ENCODE measurements at regions not wholly inside any gene's neighbourhood (a gene's known extent, or its start where the extent isn't known, plus 50 kb on each side); places are given as distances from the start of the nearest gene placed in this dataset.
A peak's percentile ranks its signal among the peaks of the same experiment; 100 is the strongest.

- TF ChIP-seq CTCF (IDR thresholded peaks at IDR 0.05; ENCODE audit: control insufficient read depth, insufficient read depth, low read depth, low read length, missing control alignments) = no peak
- DNase-seq (ENCODE audit: low read depth) = no peak
Measured at GRCh38 chr15:62933386-62933785, 109.2 kb upstream of the TPM1 start.

DNA sequence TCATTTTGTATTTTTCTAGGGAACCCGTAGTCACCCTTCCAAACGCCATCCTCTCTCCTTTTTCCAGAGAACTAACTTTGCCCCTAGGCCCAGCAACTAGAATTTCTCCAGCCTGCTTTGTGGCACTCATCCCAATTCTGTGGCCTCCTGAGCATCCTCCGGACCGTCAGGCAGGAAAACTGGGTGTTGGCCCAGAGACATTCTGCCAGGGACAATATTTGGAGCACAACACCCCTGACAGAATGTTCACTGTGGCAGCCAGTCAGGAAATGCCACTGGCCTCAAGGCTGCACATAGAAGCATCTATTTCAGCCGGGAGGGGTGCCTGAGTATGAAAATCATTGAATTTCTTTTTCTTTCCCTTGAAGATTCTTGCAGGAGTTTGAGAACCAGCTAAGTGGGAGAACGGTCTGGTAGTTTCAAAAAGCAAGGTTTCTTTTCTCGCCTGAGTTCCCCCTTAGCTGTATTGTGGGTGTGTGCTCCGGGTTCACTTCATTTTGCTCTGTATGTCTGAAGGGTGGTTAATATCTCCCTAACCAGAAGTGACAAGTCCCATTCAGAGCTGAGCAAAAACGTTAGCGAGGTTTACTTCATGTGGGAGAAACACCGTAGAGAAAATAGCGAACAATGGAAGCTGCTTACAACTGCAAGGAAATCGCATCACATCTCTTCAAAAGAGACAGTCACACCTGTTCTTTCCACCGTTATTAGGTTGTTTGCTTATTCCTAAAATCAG, 108.1 kb upstream of the TPM1 start:
- TF ChIP-seq CTCF (IDR thresholded peaks at IDR 0.05; ENCODE audit: control insufficient read depth, insufficient read depth, low read depth, low read length, missing control alignments) = no peak
- no peak for DNase-seq (ENCODE audit: low read depth)
- no peak overlapping the region for H3K4me3 ChIP-seq (ENCODE audit: control insufficient read depth, low read depth, low read length)

More at GRCh38 chr15:62933386-62933785, 109.2 kb upstream of the TPM1 start:
- H3K4me3 ChIP-seq (ENCODE audit: control insufficient read depth, low read depth, low read length) = no peak overlapping the region

DNA sequence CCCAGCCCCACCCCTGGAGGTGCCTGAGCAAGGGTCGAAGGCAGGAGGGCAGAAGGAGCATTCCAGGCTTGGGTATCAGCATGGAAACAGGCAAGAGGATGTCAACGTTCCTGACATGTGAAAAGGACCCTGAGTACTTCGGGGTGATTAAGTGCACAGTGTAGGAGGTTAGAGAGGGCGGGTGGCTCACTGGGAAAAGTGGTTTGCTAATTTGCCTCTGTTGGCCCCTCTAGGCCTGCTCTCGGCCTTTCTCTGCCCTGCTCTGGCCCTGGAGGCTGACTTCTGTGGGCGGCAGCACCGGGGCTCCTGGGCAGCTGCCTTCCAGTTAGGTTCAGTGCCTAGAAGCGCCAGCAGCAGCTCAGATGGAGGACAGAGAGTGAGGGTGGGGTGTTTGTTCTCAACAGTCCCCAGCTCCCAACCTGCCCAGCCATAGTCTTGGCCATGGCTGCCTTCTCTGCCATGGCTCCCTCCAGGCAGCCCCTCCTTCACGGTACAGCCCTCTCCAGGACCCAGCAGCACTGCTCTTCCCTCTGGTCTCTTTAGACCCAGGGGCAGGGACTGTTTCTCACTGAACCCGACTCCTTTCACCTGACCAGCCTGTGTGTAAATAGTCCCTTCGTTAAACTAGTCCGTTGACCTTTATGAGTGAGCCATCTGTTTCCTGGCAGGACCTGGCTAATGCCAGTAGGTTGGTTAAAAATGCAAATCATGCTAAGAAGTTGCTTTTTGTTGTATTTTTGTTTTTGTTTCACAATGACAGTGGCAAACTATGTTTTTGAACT, 107.1 kb upstream of the TPM1 start:
- H3K4me3 ChIP-seq (ENCODE audit: control insufficient read depth, low read depth, low read length) = no peak overlapping the region
- no peak for DNase-seq (ENCODE audit: low read depth)
- TF ChIP-seq CTCF (IDR thresholded peaks at IDR 0.05; ENCODE audit: control insufficient read depth, insufficient read depth, low read depth, low read length, missing control alignments) = no peak

DNA sequence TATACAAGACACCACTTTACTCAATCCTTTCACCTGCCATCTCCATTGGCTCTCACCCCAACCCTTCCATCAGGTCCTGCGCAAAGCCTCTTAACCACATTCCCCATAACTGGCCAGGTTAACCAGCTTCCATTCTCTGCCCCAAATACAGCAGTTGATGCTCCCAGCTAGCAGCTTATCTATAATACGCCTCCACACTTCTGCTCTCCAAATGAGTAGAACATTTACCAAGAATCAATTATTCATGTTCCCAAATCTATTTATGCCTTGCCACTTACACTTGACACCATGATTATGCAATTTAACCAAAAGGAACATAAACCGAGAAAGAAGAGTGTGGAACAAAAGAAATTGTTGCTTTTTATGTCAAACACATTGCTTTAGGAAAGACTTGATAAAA, 103.7 kb upstream of the TPM1 start:
- DNase-seq (ENCODE audit: low read depth) = no peak
- TF ChIP-seq CTCF (IDR thresholded peaks at IDR 0.05; ENCODE audit: control insufficient read depth, insufficient read depth, low read depth, low read length, missing control alignments) = no peak
- H3K4me3 ChIP-seq (ENCODE audit: control insufficient read depth, low read depth, low read length) = no peak overlapping the region

DNA sequence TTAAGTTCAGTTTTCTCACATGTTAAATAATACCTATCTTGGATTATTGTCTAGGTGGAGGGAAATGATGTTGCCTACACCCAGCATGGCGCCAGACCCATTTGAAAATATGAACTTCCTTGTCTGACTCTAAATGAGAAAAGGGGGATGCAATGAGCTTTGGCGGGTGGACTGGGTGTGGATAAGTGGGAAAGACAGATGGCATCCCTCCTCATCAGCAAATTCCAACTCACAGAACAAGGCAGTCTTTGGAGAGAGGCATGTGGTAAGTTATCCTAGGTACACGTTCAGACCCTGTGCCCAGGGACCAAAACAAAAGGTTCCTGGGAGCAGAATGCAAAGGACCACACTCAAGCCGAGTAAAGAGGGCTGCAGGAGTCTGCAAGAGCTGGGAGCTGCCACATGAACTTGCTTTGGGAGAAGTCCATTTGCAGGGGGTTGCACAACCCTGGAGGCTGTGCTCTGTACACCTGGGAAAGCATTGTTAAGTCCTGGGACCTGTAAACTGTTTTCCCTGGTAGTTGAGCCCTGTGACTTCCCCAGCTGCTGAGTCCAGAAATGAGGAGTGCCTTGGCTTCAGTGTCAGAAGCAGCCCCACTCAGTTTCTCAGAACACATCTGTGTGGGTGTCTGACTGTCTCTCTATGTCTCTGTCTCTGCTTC, 102.3 kb upstream of the TPM1 start:
- H3K4me3 ChIP-seq (ENCODE audit: control insufficient read depth, low read depth, low read length) = no peak overlapping the region
- no peak for TF ChIP-seq CTCF (IDR thresholded peaks at IDR 0.05; ENCODE audit: control insufficient read depth, insufficient read depth, low read depth, low read length, missing control alignments)

DNA sequence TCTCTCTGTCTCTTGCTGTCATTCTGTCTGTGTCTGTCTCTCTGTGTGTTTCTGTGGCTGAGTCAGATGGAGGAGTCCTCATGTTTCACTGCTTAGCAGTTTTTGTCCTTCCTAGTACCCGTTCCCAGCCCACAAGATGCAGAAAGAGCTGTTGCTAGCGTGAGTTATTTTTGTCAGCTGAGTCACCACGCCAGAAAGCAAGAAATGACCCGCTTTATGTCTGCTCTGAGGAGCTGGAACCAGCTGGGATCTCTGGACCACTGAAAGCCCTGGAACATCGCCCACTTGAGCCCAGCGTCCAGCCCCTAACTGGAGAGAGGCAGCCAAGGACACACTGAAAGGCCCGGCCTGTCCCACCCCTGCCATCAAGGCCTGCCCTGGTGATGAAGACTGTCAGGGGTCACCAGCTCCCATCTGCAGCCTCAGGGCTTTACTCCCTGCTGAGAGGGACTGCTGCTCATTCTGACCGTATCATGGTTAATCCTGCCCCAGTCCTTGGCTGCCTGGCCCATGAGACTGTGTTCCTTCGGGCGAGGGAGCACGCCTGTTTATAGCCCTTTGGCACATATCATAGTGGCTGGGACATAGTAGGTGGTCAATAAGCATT, 101.7 kb upstream of the TPM1 start:
- H3K4me3 ChIP-seq (ENCODE audit: control insufficient read depth, low read depth, low read length) = no peak overlapping the region; the same call in 1 of the 2 replicates
- peak; percentile 89 for DNase-seq (ENCODE audit: low read depth)
- TF ChIP-seq CTCF (IDR thresholded peaks at IDR 0.05; ENCODE audit: control insufficient read depth, insufficient read depth, low read depth, low read length, missing control alignments) = no peak

More for the DNA sequence above, 102.3 kb upstream of the TPM1 start:
- DNase-seq (ENCODE audit: low read depth) = no peak

All from AG09309 (cell line).